Neural cell (in vitro differentiated cells): ENCODE measurements at regions not wholly inside any gene's neighbourhood (a gene's known extent, or its start where the extent isn't known, plus 50 kb on each side); places are given as distances from the start of the nearest gene placed in this dataset.

Source experiments
- MXI1 ChIP-seq: fragments of 450-650 bp; conservative IDR thresholded peaks from 2 replicates; pipeline ENCODE4 v1.6.1; 2014; ENCODE audit warnings: antibody characterized with exemption, mild to moderate bottlenecking; ENCODE audit not compliant: poor library complexity, severe bottlenecking
- POLR2AphosphoS5 ChIP-seq: IDR thresholded peaks from 2 replicates; pipeline ENCODE4 v1.6.1; 2012
- RAD21 ChIP-seq: fragments of 450-650 bp; conservative IDR thresholded peaks from 2 replicates; pipeline ENCODE4 v1.6.1; 2014; ENCODE audit warnings: antibody characterized with exemption, mild to moderate bottlenecking, moderate library complexity
- TF ChIP-seq, protein P1 (sequence below): fragments of 450-650 bp; IDR thresholded peaks from 2 replicates; pipeline ENCODE4 v1.5.1; 2014; ENCODE audit warnings: antibody characterized with exemption, mild to moderate bottlenecking, moderate library complexity; ENCODE audit not compliant: poor library complexity, severe bottlenecking

- TF ChIP-seq, protein P1, sequence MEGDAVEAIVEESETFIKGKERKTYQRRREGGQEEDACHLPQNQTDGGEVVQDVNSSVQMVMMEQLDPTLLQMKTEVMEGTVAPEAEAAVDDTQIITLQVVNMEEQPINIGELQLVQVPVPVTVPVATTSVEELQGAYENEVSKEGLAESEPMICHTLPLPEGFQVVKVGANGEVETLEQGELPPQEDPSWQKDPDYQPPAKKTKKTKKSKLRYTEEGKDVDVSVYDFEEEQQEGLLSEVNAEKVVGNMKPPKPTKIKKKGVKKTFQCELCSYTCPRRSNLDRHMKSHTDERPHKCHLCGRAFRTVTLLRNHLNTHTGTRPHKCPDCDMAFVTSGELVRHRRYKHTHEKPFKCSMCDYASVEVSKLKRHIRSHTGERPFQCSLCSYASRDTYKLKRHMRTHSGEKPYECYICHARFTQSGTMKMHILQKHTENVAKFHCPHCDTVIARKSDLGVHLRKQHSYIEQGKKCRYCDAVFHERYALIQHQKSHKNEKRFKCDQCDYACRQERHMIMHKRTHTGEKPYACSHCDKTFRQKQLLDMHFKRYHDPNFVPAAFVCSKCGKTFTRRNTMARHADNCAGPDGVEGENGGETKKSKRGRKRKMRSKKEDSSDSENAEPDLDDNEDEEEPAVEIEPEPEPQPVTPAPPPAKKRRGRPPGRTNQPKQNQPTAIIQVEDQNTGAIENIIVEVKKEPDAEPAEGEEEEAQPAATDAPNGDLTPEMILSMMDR = no peak
- TF ChIP-seq RAD21 = no peak
- TF ChIP-seq POLR2AphosphoS5 = no peak
- TF ChIP-seq MXI1 = no peak
These were observed 148.3 kb downstream of the KATNIP start for GRCh38 chr16:27698266-27698665.
